Mesothelial cell of epicardium (in vitro differentiated cells): ENCODE measurements at regions not wholly inside any gene's neighbourhood (a gene's known extent, or its start where the extent isn't known, plus 50 kb on each side); places are given as distances from the start of the nearest gene placed in this dataset.

Experiments
- DNase-seq, 2 experiments: peaks; one replicate each; pipeline ENCODE4 v3.0.0; 2021; ENCODE audit warnings: low spot score in 2 of 2; ENCODE audit not compliant: unreplicated experiment in 2 of 2
- H3K27ac Mint-ChIP-seq: 2 replicates; pipeline ENCODE4 v1.8.0; 2021; ENCODE audit warnings: mixed read lengths
- H3K27me3 Mint-ChIP-seq: 2 replicates; pipeline ENCODE4 v1.8.0; 2021; ENCODE audit warnings: low read depth, mixed read lengths
- H3K36me3 Mint-ChIP-seq: 2 replicates; pipeline ENCODE4 v1.8.0; 2021; ENCODE audit warnings: mixed read lengths
- H3K4me1 Mint-ChIP-seq: 2 replicates; pipeline ENCODE4 v1.8.0; 2021; ENCODE audit warnings: mixed read lengths
- H3K4me3 Mint-ChIP-seq: 2 replicates; pipeline ENCODE4 v1.8.0; 2021; ENCODE audit warnings: mild to moderate bottlenecking, moderate library complexity, mixed read lengths
- H3K9me3 Mint-ChIP-seq: 2 replicates; pipeline ENCODE4 v1.8.0; 2021; ENCODE audit warnings: mixed read lengths
- CTCF ChIP-seq: fragments of 200-600 bp; sonication (generic); IDR thresholded peaks from one replicate; pipeline ENCODE4 v1.5.0; 2021; ENCODE audit warnings: antibody characterized with exemption; ENCODE audit not compliant: unreplicated experiment

- Mint-ChIP-seq H3K9me3 (peaks cover 7% of the 10 kb centered on the region), H3K4me1 (no peaks in the 10 kb centered on the region), H3K36me3 (no peaks in the 10 kb centered on the region), H3K27ac (no peak overlapping the region), H3K4me3 (no peak overlapping the region), H3K27me3 (peaks cover 69% of the 10 kb centered on the region)
- no peak for DNase-seq
- TF ChIP-seq CTCF, result no peak
These were observed 59.2 kb upstream of the LY86 start for GRCh38 chr6:6529275-6529674.

- no peak for TF ChIP-seq CTCF
- Mint-ChIP-seq H3K4me1 (no peaks in the 10 kb centered on the region), H3K36me3 (no peaks in the 10 kb centered on the region), H3K4me3 (no peak overlapping the region), H3K27ac (no peak overlapping the region), H3K9me3 (no peaks in the 10 kb centered on the region), H3K27me3 (peaks cover 61% of the 10 kb centered on the region)
- DNase-seq, result no peak
These were observed 55.3 kb upstream of the LY86 start for GRCh38 chr6:6533176-6533575.

- Mint-ChIP-seq H3K4me3 (no peak overlapping the region), H3K36me3 (no peaks in the 10 kb centered on the region), H3K27me3 (peaks cover 63% of the 10 kb centered on the region), H3K27ac (no peak overlapping the region), H3K4me1 (no peaks in the 10 kb centered on the region), H3K9me3 (no peaks in the 10 kb centered on the region)
- TF ChIP-seq CTCF, result no peak
- no peak for DNase-seq
These were observed 54.1 kb upstream of the LY86 start for GRCh38 chr6:6534399-6534798.

- Mint-ChIP-seq H3K36me3 (no peaks in the 10 kb centered on the region), H3K4me1 (no peaks in the 10 kb centered on the region), H3K4me3 (no peak overlapping the region), H3K27ac (no peak overlapping the region), H3K9me3 (peaks cover 6% of the 10 kb centered on the region), H3K27me3 (peaks cover 70% of the 10 kb centered on the region)
- no peak for DNase-seq
- TF ChIP-seq CTCF, result no peak
These were observed 50.8 kb upstream of the LY86 start for GRCh38 chr6:6537488-6538260.

- DNase-seq, result no peak
- Mint-ChIP-seq H3K27me3 (peaks cover 71% of the 10 kb centered on the region), H3K27ac (no peak overlapping the region), H3K36me3 (no peaks in the 10 kb centered on the region), H3K4me3 (no peak overlapping the region), H3K9me3 (peaks cover 7% of the 10 kb centered on the region), H3K4me1 (no peaks in the 10 kb centered on the region)
- no peak for TF ChIP-seq CTCF
These were observed 50.3 kb upstream of the LY86 start for GRCh38 chr6:6538261-6538660.
